HepG2 (cell line): ENCODE measurements at regions not wholly inside any gene's neighbourhood (a gene's known extent, or its start where the extent isn't known, plus 50 kb on each side); places are given as distances from the start of the nearest gene placed in this dataset.

Source experiments
- TSC22D2 ChIP-seq: sonication (generic); formaldehyde crosslinking; IDR thresholded peaks from 2 replicates; pipeline ENCODE4 v1.5.1; 2020; ENCODE audit warnings: missing genetic modification reagents, mild to moderate bottlenecking, borderline replicate concordance
- ZNF562 ChIP-seq: sonication (generic); formaldehyde crosslinking; IDR thresholded peaks from 2 replicates; pipeline ENCODE4 v1.8.0; 2022; ENCODE audit warnings: missing genetic modification reagents, borderline replicate concordance
- TF ChIP-seq, protein P1 (sequence below): sonication (generic); formaldehyde crosslinking; IDR thresholded peaks from 2 replicates; pipeline ENCODE4 v1.4.0; 2020; ENCODE audit warnings: mild to moderate bottlenecking, low read depth, missing genetic modification reagents
- TF ChIP-seq, protein P2 (sequence below): sonication (generic); formaldehyde crosslinking; IDR thresholded peaks from 2 replicates; pipeline ENCODE4 v1.5.0; 2020; ENCODE audit warnings: mild to moderate bottlenecking, missing genetic modification reagents, moderate library complexity

DNA sequence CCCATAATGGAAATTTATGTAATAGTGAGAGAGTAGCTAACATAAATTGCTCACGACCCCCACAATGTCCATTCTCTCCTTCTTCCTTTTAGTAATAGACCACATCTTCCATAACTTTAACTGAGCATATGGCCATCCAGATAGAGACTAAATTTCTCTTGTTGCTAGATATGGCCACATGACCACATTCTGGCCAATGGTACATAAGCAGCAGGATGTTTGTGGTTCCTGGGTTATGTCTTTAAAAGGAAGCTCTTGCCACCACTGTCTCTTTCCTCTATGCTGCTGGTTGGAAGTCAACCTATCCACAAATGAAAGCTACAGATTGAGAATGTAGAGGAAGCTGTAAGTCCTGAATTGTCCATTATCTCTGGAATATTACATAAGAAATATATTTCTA, 59.7 kb upstream of the NPHP3 start:
- no peak for TF ChIP-seq TSC22D2 (CRISPR knock-in tag)
- TF ChIP-seq, protein P1, sequence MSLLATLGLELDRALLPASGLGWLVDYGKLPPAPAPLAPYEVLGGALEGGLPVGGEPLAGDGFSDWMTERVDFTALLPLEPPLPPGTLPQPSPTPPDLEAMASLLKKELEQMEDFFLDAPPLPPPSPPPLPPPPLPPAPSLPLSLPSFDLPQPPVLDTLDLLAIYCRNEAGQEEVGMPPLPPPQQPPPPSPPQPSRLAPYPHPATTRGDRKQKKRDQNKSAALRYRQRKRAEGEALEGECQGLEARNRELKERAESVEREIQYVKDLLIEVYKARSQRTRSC (CRISPR knock-in tag): no peak
- TF ChIP-seq ZNF562 (CRISPR knock-in tag): no peak
- TF ChIP-seq, protein P2, sequence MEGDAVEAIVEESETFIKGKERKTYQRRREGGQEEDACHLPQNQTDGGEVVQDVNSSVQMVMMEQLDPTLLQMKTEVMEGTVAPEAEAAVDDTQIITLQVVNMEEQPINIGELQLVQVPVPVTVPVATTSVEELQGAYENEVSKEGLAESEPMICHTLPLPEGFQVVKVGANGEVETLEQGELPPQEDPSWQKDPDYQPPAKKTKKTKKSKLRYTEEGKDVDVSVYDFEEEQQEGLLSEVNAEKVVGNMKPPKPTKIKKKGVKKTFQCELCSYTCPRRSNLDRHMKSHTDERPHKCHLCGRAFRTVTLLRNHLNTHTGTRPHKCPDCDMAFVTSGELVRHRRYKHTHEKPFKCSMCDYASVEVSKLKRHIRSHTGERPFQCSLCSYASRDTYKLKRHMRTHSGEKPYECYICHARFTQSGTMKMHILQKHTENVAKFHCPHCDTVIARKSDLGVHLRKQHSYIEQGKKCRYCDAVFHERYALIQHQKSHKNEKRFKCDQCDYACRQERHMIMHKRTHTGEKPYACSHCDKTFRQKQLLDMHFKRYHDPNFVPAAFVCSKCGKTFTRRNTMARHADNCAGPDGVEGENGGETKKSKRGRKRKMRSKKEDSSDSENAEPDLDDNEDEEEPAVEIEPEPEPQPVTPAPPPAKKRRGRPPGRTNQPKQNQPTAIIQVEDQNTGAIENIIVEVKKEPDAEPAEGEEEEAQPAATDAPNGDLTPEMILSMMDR: no peak
